B cell (primary cell): ENCODE measurements at regions not wholly inside any gene's neighbourhood (a gene's known extent, or its start where the extent isn't known, plus 50 kb on each side); places are given as distances from the start of the nearest gene placed in this dataset.

Experiments
- EZH2 ChIP-seq: IDR thresholded peaks from 2 replicates; pipeline ENCODE4 v1.6.1; 2012; ENCODE audit warnings: borderline replicate concordance, low read depth, mild to moderate bottlenecking, moderate library complexity, low read length; ENCODE audit not compliant: insufficient read depth, poor library complexity, severe bottlenecking
- TF ChIP-seq, protein P1 (sequence below): fragments of 200-600 bp; IDR thresholded peaks from one replicate; pipeline ENCODE4 v1.8.0; 2022; ENCODE audit warnings: antibody characterized with exemption, mild to moderate bottlenecking

DNA sequence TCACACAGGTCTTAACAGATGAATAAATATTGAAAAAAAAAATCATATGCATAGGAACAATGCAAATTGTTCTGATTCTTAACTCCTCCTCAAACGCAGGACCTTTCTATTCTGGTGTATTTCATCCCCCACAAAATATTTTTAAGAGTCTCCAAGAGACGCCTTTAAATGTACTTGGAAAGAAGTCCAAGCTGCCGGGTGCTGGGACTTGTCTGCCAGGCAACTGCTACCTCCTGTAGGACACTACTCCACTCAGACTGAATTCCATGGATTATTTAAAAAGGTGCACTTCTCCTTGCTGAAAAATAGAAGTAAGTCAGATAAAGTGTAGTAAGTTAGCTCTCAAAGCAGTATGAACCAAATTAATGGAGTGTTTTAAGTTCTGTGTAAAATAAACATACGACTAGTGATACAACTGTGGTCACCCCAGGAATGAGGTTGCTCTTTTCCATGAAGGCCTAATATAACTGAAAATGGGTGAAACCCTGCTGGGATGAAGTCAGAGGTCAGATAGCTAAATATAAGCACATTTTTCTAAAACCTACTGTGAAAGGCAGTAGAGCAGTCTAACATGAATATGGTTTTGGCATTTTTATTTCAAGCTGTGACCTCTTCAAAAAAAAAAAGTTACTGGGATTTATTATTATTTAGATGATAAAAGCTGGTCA, 189.2 kb upstream of the PBX1 start:
- TF ChIP-seq, protein P1, sequence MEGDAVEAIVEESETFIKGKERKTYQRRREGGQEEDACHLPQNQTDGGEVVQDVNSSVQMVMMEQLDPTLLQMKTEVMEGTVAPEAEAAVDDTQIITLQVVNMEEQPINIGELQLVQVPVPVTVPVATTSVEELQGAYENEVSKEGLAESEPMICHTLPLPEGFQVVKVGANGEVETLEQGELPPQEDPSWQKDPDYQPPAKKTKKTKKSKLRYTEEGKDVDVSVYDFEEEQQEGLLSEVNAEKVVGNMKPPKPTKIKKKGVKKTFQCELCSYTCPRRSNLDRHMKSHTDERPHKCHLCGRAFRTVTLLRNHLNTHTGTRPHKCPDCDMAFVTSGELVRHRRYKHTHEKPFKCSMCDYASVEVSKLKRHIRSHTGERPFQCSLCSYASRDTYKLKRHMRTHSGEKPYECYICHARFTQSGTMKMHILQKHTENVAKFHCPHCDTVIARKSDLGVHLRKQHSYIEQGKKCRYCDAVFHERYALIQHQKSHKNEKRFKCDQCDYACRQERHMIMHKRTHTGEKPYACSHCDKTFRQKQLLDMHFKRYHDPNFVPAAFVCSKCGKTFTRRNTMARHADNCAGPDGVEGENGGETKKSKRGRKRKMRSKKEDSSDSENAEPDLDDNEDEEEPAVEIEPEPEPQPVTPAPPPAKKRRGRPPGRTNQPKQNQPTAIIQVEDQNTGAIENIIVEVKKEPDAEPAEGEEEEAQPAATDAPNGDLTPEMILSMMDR = no peak
- no peak for TF ChIP-seq EZH2
